IMR-90 (cell line): ENCODE measurements at regions not wholly inside any gene's neighbourhood (a gene's known extent, or its start where the extent isn't known, plus 50 kb on each side); places are given as distances from the start of the nearest gene placed in this dataset.

ENCODE experiments used
- ATAC-seq: fragments of 200-7000 bp; cut with Tn5 transposase; 2 replicates; pipeline ENCODE4 v1.9.1; 2020; ENCODE audit warnings: low read depth, mild to moderate bottlenecking, moderate library complexity
- BruUV-seq: library from RNA; stranded (reverse); fragments of 400-500 nt; replicated peaks from 2 replicates; lab custom pipeline; 2021; lab: Mats Ljungman, UMichigan
- CTCF ChIA-PET: fragments of 300-600 bp; formaldehyde crosslinking; extraction: SDS; loops from one replicate; lab custom pipeline; 2021; ENCODE audit warnings: antibody characterized with exemption; lab: Yijun Ruan, JAX
- POLR2A ChIA-PET: fragments of 300-600 bp; sonication (Branson Sonifier 250); formaldehyde crosslinking; loops from one replicate; lab custom pipeline; 2022; ENCODE audit warnings: antibody characterized with exemption; ENCODE audit not compliant: unreplicated experiment; lab: Charles Lee
- DNase-seq: peaks from one replicate; pipeline ENCODE4 v3.0.0; 2013
- H2AFZ ChIP-seq: replicated peaks from 2 replicates; pipeline ENCODE3; 2013; ENCODE audit warnings: low read length, mild to moderate bottlenecking; ENCODE audit not compliant: poor library complexity
- H2AK5ac ChIP-seq: 2 replicates; pipeline ENCODE4 v1.6.1; 2013; ENCODE audit warnings: low read depth, low read length, inconsistent platforms
- H2AK9ac ChIP-seq: replicated peaks from 2 replicates; pipeline ENCODE3; 2013; ENCODE audit warnings: mild to moderate bottlenecking, low read depth, low read length, moderate library complexity; ENCODE audit not compliant: poor library complexity
- H2BK120ac ChIP-seq: 2 replicates; pipeline ENCODE4 v1.6.1; 2013; ENCODE audit warnings: low read depth, low read length, inconsistent platforms
- H2BK15ac ChIP-seq: 3 replicates; pipeline ENCODE4 v1.6.1; 2013; ENCODE audit warnings: low read depth, low read length, inconsistent platforms
- H2BK20ac ChIP-seq: 2 replicates; pipeline ENCODE4 v1.6.1; 2013; ENCODE audit warnings: low read depth, mild to moderate bottlenecking, inconsistent platforms, low read length, moderate library complexity
- H2BK5ac ChIP-seq: 2 replicates; pipeline ENCODE4 v1.6.1; 2013; ENCODE audit warnings: mild to moderate bottlenecking, low read depth, low read length, inconsistent platforms; ENCODE audit not compliant: poor library complexity, severe bottlenecking
- H3K14ac ChIP-seq: replicated peaks from 2 replicates; pipeline ENCODE4 v1.6.1; 2013; ENCODE audit warnings: low read depth, low read length, inconsistent platforms
- H3K18ac ChIP-seq: 2 replicates; pipeline ENCODE4 v1.6.1; 2013; ENCODE audit warnings: low read depth, low read length, control low read depth
- H3K23ac ChIP-seq: 2 replicates; pipeline ENCODE4 v1.6.1; 2013; ENCODE audit warnings: low read depth, low read length, inconsistent platforms
- H3K27ac ChIP-seq: 2 replicates; pipeline ENCODE4 v1.5.1; 2013; ENCODE audit warnings: mild to moderate bottlenecking, control low read depth, low read length; ENCODE audit not compliant: insufficient read depth
- H3K27me3 ChIP-seq: 2 replicates; pipeline ENCODE4 v1.6.1; 2013; ENCODE audit warnings: low read length; ENCODE audit not compliant: control insufficient read depth, insufficient read depth
- H3K36me3 ChIP-seq: 2 replicates; pipeline ENCODE4 v1.6.1; 2013; ENCODE audit warnings: low read length, mixed read lengths; ENCODE audit not compliant: control insufficient read depth, insufficient read depth
- H3K4ac ChIP-seq: 2 replicates; pipeline ENCODE4 v1.6.1; 2013; ENCODE audit warnings: low read depth, low read length, inconsistent platforms
- H3K4me1 ChIP-seq: 2 replicates; pipeline ENCODE4 v1.6.1; 2013; ENCODE audit warnings: low read length, mixed read lengths; ENCODE audit not compliant: control insufficient read depth, insufficient read depth
- H3K4me2 ChIP-seq: 2 replicates; pipeline ENCODE4 v1.6.1; 2013; ENCODE audit warnings: low read depth, mild to moderate bottlenecking, control low read depth, low read length, moderate library complexity
- H3K4me3 ChIP-seq: 2 replicates; pipeline ENCODE4 v1.5.1; 2013; ENCODE audit warnings: low read depth, mild to moderate bottlenecking, control low read depth, low read length, moderate library complexity; ENCODE audit not compliant: insufficient read depth
- H3K56ac ChIP-seq: 2 replicates; pipeline ENCODE4 v1.6.1; 2013; ENCODE audit warnings: low read length, inconsistent platforms; ENCODE audit not compliant: insufficient read depth; ENCODE audit errors: extremely low read depth
- H3K79me1 ChIP-seq, 2 experiments: 2 replicates each; pipeline ENCODE4 v1.6.1; 2013; ENCODE audit warnings: low read length in 2 of 2, inconsistent platforms in 1 of 2, low read depth in 1 of 2
- H3K9ac ChIP-seq: 2 replicates; pipeline ENCODE4 v1.6.1; 2013; ENCODE audit warnings: low read depth, low read length, control low read depth
- H3K9me1 ChIP-seq: 2 replicates; pipeline ENCODE4 v1.6.1; 2013; ENCODE audit warnings: low read length, inconsistent platforms; ENCODE audit not compliant: insufficient read depth
- H3K9me3 ChIP-seq: 2 replicates; pipeline ENCODE4 v1.6.1; 2013; ENCODE audit warnings: low read length; ENCODE audit not compliant: control insufficient read depth, insufficient read depth
- H4K20me1 ChIP-seq: 2 replicates; pipeline ENCODE4 v1.6.1; 2013; ENCODE audit warnings: low read length, inconsistent platforms; ENCODE audit not compliant: insufficient read depth
- H4K5ac ChIP-seq: 2 replicates; pipeline ENCODE4 v1.6.1; 2013; ENCODE audit warnings: mild to moderate bottlenecking, low read depth, low read length, control low read depth
- H4K8ac ChIP-seq, 2 experiments: 2 replicates each; pipeline ENCODE4 v1.6.1; 2013; ENCODE audit warnings: low read depth in 2 of 2, low read length in 2 of 2, control low read depth in 1 of 2, inconsistent platforms in 1 of 2
- H4K91ac ChIP-seq: 2 replicates; pipeline ENCODE4 v1.6.1; 2013; ENCODE audit warnings: low read depth, low read length, inconsistent platforms; ENCODE audit not compliant: insufficient read depth
- BHLHE40 ChIP-seq: fragments of 150-350 bp; IDR thresholded peaks from 2 replicates; pipeline ENCODE4 v1.6.1; 2016; ENCODE audit warnings: mild to moderate bottlenecking, low read depth, low read length
- CEBPB ChIP-seq: IDR thresholded peaks from 2 replicates; pipeline ENCODE4 v1.6.1; 2012; ENCODE audit warnings: low read depth, low read length, improper control_type of control experiment
- CHD1 ChIP-seq: IDR thresholded peaks from 2 replicates; pipeline ENCODE4 v1.6.1; 2012; ENCODE audit warnings: low read depth, low read length, improper control_type of control experiment
- CTCF ChIP-seq: conservative IDR thresholded peaks from 2 replicates; pipeline ENCODE4 v1.5.1; 2012; ENCODE audit warnings: mild to moderate bottlenecking, low read depth, low read length, improper control_type of control experiment
- ELK1 ChIP-seq: fragments of 150-350 bp; IDR thresholded peaks from 2 replicates; pipeline ENCODE4 v1.6.1; 2016; ENCODE audit warnings: low read depth, mild to moderate bottlenecking, low read length, moderate library complexity, borderline replicate concordance
- FOS ChIP-seq: fragments of 150-350 bp; IDR thresholded peaks from 2 replicates; pipeline ENCODE4 v1.6.1; 2016; ENCODE audit warnings: low read depth, low read length
- MAFK ChIP-seq: IDR thresholded peaks from 2 replicates; pipeline ENCODE4 v1.6.1; 2012; ENCODE audit warnings: low read depth, low read length, improper control_type of control experiment
- MXI1 ChIP-seq: IDR thresholded peaks from 2 replicates; pipeline ENCODE4 v1.6.1; 2012; ENCODE audit warnings: low read depth, mild to moderate bottlenecking, low read length, moderate library complexity, borderline replicate concordance
- NFE2L2 ChIP-seq: fragments of 150-350 bp; IDR thresholded peaks from 2 replicates; pipeline ENCODE4 v1.6.1; 2016; ENCODE audit warnings: low read depth, mild to moderate bottlenecking, low read length
- POLR2A ChIP-seq: IDR thresholded peaks from 2 replicates; pipeline ENCODE4 v1.6.1; 2012; ENCODE audit warnings: mild to moderate bottlenecking, low read depth, low read length
- RAD21 ChIP-seq: IDR thresholded peaks from 2 replicates; pipeline ENCODE4 v1.6.1; 2012; ENCODE audit warnings: low read length, improper control_type of control experiment
- RFX5 ChIP-seq: IDR thresholded peaks from 2 replicates; pipeline ENCODE4 v1.8.0; 2012; ENCODE audit warnings: low read depth, mild to moderate bottlenecking, low read length, moderate library complexity
- SMC3 ChIP-seq: fragments of 150-350 bp; IDR thresholded peaks from 2 replicates; pipeline ENCODE4 v1.6.1; 2016; ENCODE audit warnings: low read depth, mild to moderate bottlenecking, antibody characterized with exemption, low read length, moderate library complexity
- USF2 ChIP-seq: fragments of 150-350 bp; IDR thresholded peaks from 2 replicates; pipeline ENCODE4 v1.6.1; 2017; ENCODE audit warnings: mild to moderate bottlenecking, antibody characterized with exemption, low read length, low read depth
- WGBS, 2 experiments: methylation state at CpG; one replicate each; pipeline versions ENCODE4 v1.1.5 to v1.1.7; 2013; ENCODE audit warnings: missing lambda C conversion rate in 2 of 2; ENCODE audit not compliant: insufficient read length in 1 of 2; ENCODE audit errors: extremely low coverage in 2 of 2; 5-methylcytosine and 5-hydroxymethylcytosine counted together
- dilution Hi-C: fragments of 300-500 bp; cut with HindIII; formaldehyde crosslinking; loops from one replicate; pipeline ENCODE4 v1.14.3; 2018; ENCODE audit warnings: low sequenced_read_pairs; ENCODE audit not compliant: unreplicated experiment
- in situ Hi-C: fragments of 300-500 bp; cut with MboI; formaldehyde crosslinking; loops from 3 replicates; pipeline ENCODE4 v1.14.3; 2019; ENCODE audit warnings: low sequenced_read_pairs, inconsistent platforms, mixed read lengths
- intact Hi-C: fragments of 100-400 bp; cut with micrococcal nuclease; formaldehyde crosslinking; loops from 2 replicates; pipeline ENCODE4 v1.10.0; 2022

- ChIA-PET CTCF (no interaction called here), POLR2A (no interaction called here)
- intact Hi-C loops, result no loop called here
- H2BK20ac ChIP-seq, result peak overlapping the region; percentile 20; the same call in 1 of the 2 replicates
- no peak overlapping the region for H3K4me3 ChIP-seq
- H3K27ac ChIP-seq, result no peak overlapping the region
- H3K4ac ChIP-seq, result peak overlapping the region; percentile 47; the same call in 1 of the 2 replicates
- no peak overlapping the region for H2AK9ac ChIP-seq
- H2BK120ac ChIP-seq, result no peak overlapping the region
- H3K23ac ChIP-seq, result no peak overlapping the region
- no peaks in the 10 kb centered on the region for H3K36me3 ChIP-seq
- no peak overlapping the region for H3K9ac ChIP-seq
- H3K79me1 ChIP-seq, result no peaks in the 10 kb centered on the region
- H4K8ac ChIP-seq, result no peak overlapping the region
- TF ChIP-seq FOS (no peak), RFX5 (no peak), NFE2L2 (no peak), CEBPB (no peak), SMC3 (no peak), ELK1 (no peak), POLR2A (no peak), BHLHE40 (no peak), RAD21 (no peak), MAFK (no peak), CHD1 (no peak), CTCF (no peak), USF2 (no peak), MXI1 (no peak)
- no CpG with 5 or more reads among the region's 4 CpGs for WGBS, 2 experiments
- H3K9me1 ChIP-seq, result no peaks in the 10 kb centered on the region; the same call in 1 of the 2 replicates
- H4K91ac ChIP-seq, result no peak overlapping the region
- ATAC-seq, result no peak
- dilution Hi-C loops, result no loop called here
- no peaks in the 10 kb centered on the region for H3K4me1 ChIP-seq
- no peak overlapping the region for H4K5ac ChIP-seq
- H3K4me2 ChIP-seq, result no peak overlapping the region
- H2BK15ac ChIP-seq, result no peak overlapping the region
- H3K9me3 ChIP-seq, result no peaks in the 10 kb centered on the region
- H3K14ac ChIP-seq, result peak overlapping the region; percentile 60; the same call in 1 of the 2 replicates
- H2AK5ac ChIP-seq, result peak overlapping the region; percentile 48; the same call in 1 of the 2 replicates
- H3K27me3 ChIP-seq, result no peaks in the 10 kb centered on the region
- H4K20me1 ChIP-seq, result no peaks in the 10 kb centered on the region
- H2AFZ ChIP-seq, result peak overlapping the region; percentile 34
- H3K18ac ChIP-seq, result no peak overlapping the region
- H3K56ac ChIP-seq, result no peak overlapping the region
- no peak overlapping the region for H2BK5ac ChIP-seq
- in situ Hi-C loops, result no loop called here
- BruUV-seq, result no TSS peak
- DNase-seq, result no peak
Measured at GRCh38 chr5:143570989-143571388, 167.5 kb upstream of the NR3C1 start.
